ENCODE measurements at regions not wholly inside any gene's neighbourhood (a gene's known extent, or its start where the extent isn't known, plus 50 kb on each side); places are given as distances from the start of the nearest gene placed in this dataset.

DNA sequence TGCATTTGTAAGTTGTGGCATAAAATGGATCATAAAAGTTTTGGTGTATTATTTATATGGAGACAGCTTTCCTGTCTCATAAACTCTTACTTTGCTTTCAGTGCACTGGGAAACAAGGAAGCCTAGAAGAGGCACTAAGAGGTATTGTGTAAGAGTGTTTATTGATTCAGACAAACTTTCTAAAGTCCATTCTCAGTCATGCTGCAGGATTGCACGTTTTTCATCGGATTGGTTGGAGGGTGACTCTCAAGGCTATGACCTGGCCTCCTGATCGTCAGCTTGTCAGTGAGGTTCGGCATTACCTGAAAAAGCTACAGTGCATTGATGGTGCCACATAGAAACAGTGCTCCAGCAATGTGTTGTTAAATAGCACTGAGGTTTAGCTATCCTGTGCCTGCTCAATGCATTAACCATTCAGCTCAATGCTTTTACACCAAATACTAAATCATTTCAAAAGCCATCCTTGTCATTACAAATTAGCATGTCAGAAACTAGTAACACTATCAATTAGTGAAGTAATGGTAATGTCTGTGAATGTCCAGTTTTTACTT lies 545.5 kb downstream of the CBLN2 start:
- peak; percentile 42 for DNase-seq (ENCODE audit: low spot score)
- H3K4me1 ChIP-seq (ENCODE audit: insufficient read depth) = no peaks in the 10 kb centered on the region
- 70% methylated on average over 4 of the region's 4 CpGs for WGBS (ENCODE audit: low lambda C conversion rate, missing lambda C conversion rate)
- H3K79me2 ChIP-seq = no peaks in the 10 kb centered on the region
- H3K4me3 ChIP-seq = no peak overlapping the region
- H3K27ac ChIP-seq = peak overlapping the region; percentile 35
- H2AFZ ChIP-seq = no peak overlapping the region
- no peak overlapping the region for H3K4me2 ChIP-seq
- TF ChIP-seq EZH2 (IDR thresholded peaks at IDR 0.05; ENCODE audit: borderline replicate concordance) (no peak), EZH2phosphoT487 (IDR thresholded peaks at IDR 0.05; ENCODE audit: low read depth, severe bottlenecking, unreplicated experiment) (no peak)
- TF ChIP-seq, protein P1, sequence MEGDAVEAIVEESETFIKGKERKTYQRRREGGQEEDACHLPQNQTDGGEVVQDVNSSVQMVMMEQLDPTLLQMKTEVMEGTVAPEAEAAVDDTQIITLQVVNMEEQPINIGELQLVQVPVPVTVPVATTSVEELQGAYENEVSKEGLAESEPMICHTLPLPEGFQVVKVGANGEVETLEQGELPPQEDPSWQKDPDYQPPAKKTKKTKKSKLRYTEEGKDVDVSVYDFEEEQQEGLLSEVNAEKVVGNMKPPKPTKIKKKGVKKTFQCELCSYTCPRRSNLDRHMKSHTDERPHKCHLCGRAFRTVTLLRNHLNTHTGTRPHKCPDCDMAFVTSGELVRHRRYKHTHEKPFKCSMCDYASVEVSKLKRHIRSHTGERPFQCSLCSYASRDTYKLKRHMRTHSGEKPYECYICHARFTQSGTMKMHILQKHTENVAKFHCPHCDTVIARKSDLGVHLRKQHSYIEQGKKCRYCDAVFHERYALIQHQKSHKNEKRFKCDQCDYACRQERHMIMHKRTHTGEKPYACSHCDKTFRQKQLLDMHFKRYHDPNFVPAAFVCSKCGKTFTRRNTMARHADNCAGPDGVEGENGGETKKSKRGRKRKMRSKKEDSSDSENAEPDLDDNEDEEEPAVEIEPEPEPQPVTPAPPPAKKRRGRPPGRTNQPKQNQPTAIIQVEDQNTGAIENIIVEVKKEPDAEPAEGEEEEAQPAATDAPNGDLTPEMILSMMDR (IDR thresholded peaks at IDR 0.05; ENCODE audit: poor library complexity) = no peak
- H3K27me3 ChIP-seq = no peaks in the 10 kb centered on the region
- H3K9me2 ChIP-seq (replicated peaks; ENCODE audit: insufficient read depth) = no peaks in the 10 kb centered on the region
- no peaks in the 10 kb centered on the region for H3K9me3 ChIP-seq (ENCODE audit: low read depth)
- no peaks in the 10 kb centered on the region for H4K20me1 ChIP-seq (ENCODE audit: insufficient read depth, poor library complexity, severe bottlenecking)
- H3K36me3 ChIP-seq (replicated peaks; ENCODE audit: insufficient read depth, low read depth) = no peaks in the 10 kb centered on the region

DNA sequence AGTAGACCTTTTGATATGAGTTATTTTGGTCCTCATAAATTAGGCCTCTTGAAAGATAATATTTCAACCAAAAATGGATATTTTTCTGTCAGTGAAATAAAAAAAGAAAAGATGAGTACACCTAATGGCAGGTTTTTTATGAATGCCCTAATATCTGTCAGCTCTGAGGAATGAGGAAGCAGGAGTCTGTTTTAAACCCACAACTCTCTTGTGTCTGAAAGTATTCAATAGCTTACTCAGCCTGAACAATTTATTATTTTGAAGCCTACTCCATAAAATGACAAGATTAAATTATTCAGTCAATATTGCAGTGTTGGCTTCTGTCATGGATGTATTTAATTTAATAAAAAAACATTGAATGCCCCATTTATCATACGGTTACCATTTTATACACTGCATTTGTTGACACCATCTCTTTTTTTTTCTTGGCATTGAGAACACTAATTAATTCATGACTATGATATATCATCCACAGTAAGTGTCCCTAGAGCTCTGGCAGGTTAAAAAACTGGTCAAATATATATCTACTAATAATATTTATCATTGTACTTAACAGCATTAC lies 548.2 kb downstream of the CBLN2 start:
- 96% methylated on average over 1 of the region's 1 CpG for WGBS (ENCODE audit: low lambda C conversion rate, missing lambda C conversion rate)
- no peaks in the 10 kb centered on the region for H3K4me1 ChIP-seq (ENCODE audit: insufficient read depth)
- DNase-seq (ENCODE audit: low spot score) = no peak
- no peak overlapping the region for H3K27ac ChIP-seq
- no peaks in the 10 kb centered on the region for H4K20me1 ChIP-seq (ENCODE audit: insufficient read depth, poor library complexity, severe bottlenecking)
- H3K27me3 ChIP-seq = no peaks in the 10 kb centered on the region
- H3K4me3 ChIP-seq = no peak overlapping the region
- no peaks in the 10 kb centered on the region for H3K36me3 ChIP-seq (replicated peaks; ENCODE audit: insufficient read depth, low read depth)
- H3K9me2 ChIP-seq (replicated peaks; ENCODE audit: insufficient read depth) = no peaks in the 10 kb centered on the region
- H3K9me3 ChIP-seq (ENCODE audit: low read depth) = no peaks in the 10 kb centered on the region
- TF ChIP-seq, protein P1 (IDR thresholded peaks at IDR 0.05; ENCODE audit: poor library complexity) = no peak
- TF ChIP-seq EZH2phosphoT487 (IDR thresholded peaks at IDR 0.05; ENCODE audit: low read depth, severe bottlenecking, unreplicated experiment) (no peak), EZH2 (IDR thresholded peaks at IDR 0.05; ENCODE audit: borderline replicate concordance) (no peak)
- H2AFZ ChIP-seq = no peak overlapping the region
- H3K4me2 ChIP-seq = no peak overlapping the region
- H3K79me2 ChIP-seq = no peaks in the 10 kb centered on the region

- WGBS (ENCODE audit: low lambda C conversion rate, missing lambda C conversion rate) = 57% methylated on average over 1 of the region's 1 CpG
- Histone ChIP-seq H3K9me2 (replicated peaks; ENCODE audit: insufficient read depth) (no peaks in the 10 kb centered on the region), H3K4me3 (no peak overlapping the region), H3K36me3 (replicated peaks; ENCODE audit: insufficient read depth, low read depth) (no peaks in the 10 kb centered on the region), H3K27me3 (no peaks in the 10 kb centered on the region), H3K4me2 (no peak overlapping the region), H3K79me2 (no peaks in the 10 kb centered on the region), H3K4me1 (ENCODE audit: insufficient read depth) (no peaks in the 10 kb centered on the region), H2AFZ (no peak overlapping the region), H4K20me1 (ENCODE audit: insufficient read depth, poor library complexity, severe bottlenecking) (no peaks in the 10 kb centered on the region), H3K9me3 (ENCODE audit: low read depth) (no peaks in the 10 kb centered on the region), H3K27ac (no peak overlapping the region)
- DNase-seq (ENCODE audit: low spot score) = no peak
- TF ChIP-seq, protein P1 (IDR thresholded peaks at IDR 0.05; ENCODE audit: poor library complexity) = no peak
- TF ChIP-seq EZH2 (IDR thresholded peaks at IDR 0.05; ENCODE audit: borderline replicate concordance) = no peak
- no peak for TF ChIP-seq EZH2phosphoT487 (IDR thresholded peaks at IDR 0.05; ENCODE audit: low read depth, severe bottlenecking, unreplicated experiment)
These were observed 549.9 kb downstream of the CBLN2 start for GRCh38 chr18:71994273-71994672.
